H9 (cell line): ENCODE measurements at regions not wholly inside any gene's neighbourhood (a gene's known extent, or its start where the extent isn't known, plus 50 kb on each side); places are given as distances from the start of the nearest gene placed in this dataset.
"Not testable (repeated sequence)": the region's sequence is repeated elsewhere in the genome, so short reads cannot be mapped to it uniquely, and the experiment has no call there.

Source experiments
- DNase-seq: peaks from one replicate; pipeline ENCODE4 v3.0.0-alpha.2; 2017
- H2AFZ ChIP-seq: one replicate; pipeline ENCODE4 v1.6.1; 2013; ENCODE audit warnings: mild to moderate bottlenecking, low read length, control low read depth, moderate library complexity
- H2AK5ac ChIP-seq: 2 replicates; pipeline ENCODE4 v1.6.1; 2013; ENCODE audit warnings: low read length, control low read depth, mixed read lengths; ENCODE audit not compliant: insufficient read length
- H2BK120ac ChIP-seq: one replicate; pipeline ENCODE4 v1.6.1; 2013; ENCODE audit warnings: low read depth, mild to moderate bottlenecking, low read length, control low read depth, inconsistent platforms; ENCODE audit not compliant: poor library complexity, severe bottlenecking
- H2BK12ac ChIP-seq: 2 replicates; pipeline ENCODE4 v1.6.1; 2013; ENCODE audit warnings: low read length, control low read depth, mixed read lengths, low read depth; ENCODE audit not compliant: insufficient read length
- H2BK15ac ChIP-seq: 2 replicates; pipeline ENCODE4 v1.6.1; 2013; ENCODE audit warnings: low read depth, low read length, control low read depth
- H2BK20ac ChIP-seq: one replicate; pipeline ENCODE4 v1.6.1; 2013; ENCODE audit warnings: low read depth, mild to moderate bottlenecking, low read length, control low read depth, inconsistent platforms; ENCODE audit not compliant: poor library complexity, severe bottlenecking
- H2BK5ac ChIP-seq: 2 replicates; pipeline ENCODE4 v1.6.1; 2013; ENCODE audit warnings: low read length, control low read depth, mixed read lengths; ENCODE audit not compliant: insufficient read length
- H3K14ac ChIP-seq: 2 replicates; pipeline ENCODE4 v1.6.1; 2013; ENCODE audit warnings: low read length, control low read depth; ENCODE audit not compliant: insufficient read depth
- H3K18ac ChIP-seq: 2 replicates; pipeline ENCODE4 v1.6.1; 2013; ENCODE audit warnings: low read depth, mild to moderate bottlenecking, mixed read lengths, low read length, control low read depth; ENCODE audit not compliant: insufficient read length
- H3K23ac ChIP-seq: 2 replicates; pipeline ENCODE4 v1.6.1; 2013; ENCODE audit warnings: low read length, control low read depth, mixed read lengths, low read depth; ENCODE audit not compliant: insufficient read length
- H3K23me2 ChIP-seq: 2 replicates; pipeline ENCODE4 v1.6.1; 2013; ENCODE audit warnings: low read depth, mild to moderate bottlenecking, mixed read lengths, low read length, control low read depth; ENCODE audit not compliant: insufficient read length, poor library complexity, severe bottlenecking
- H3K27ac ChIP-seq: 2 replicates; pipeline ENCODE4 v1.5.1; 2013; ENCODE audit warnings: low read length, control low read depth, mixed read lengths, low read depth; ENCODE audit not compliant: insufficient read length
- H3K27me3 ChIP-seq: 2 replicates; pipeline ENCODE4 v1.6.1; 2013; ENCODE audit warnings: low read length, control low read depth, inconsistent platforms; ENCODE audit not compliant: insufficient read depth
- H3K4ac ChIP-seq: 2 replicates; pipeline ENCODE4 v1.6.1; 2013; ENCODE audit warnings: low read depth, mild to moderate bottlenecking, control low read depth, inconsistent platforms, low read length, moderate library complexity
- H3K4me1 ChIP-seq: 2 replicates; pipeline ENCODE4 v1.6.1; 2013; ENCODE audit warnings: low read length, control low read depth, inconsistent platforms; ENCODE audit not compliant: insufficient read depth
- H3K4me2 ChIP-seq: 2 replicates; pipeline ENCODE4 v1.6.1; 2013; ENCODE audit warnings: low read length, control low read depth, mixed read lengths; ENCODE audit not compliant: insufficient read length, insufficient read depth
- H3K56ac ChIP-seq: 2 replicates; pipeline ENCODE4 v1.6.1; 2013; ENCODE audit warnings: low read depth, mild to moderate bottlenecking, mixed read lengths, low read length, control low read depth; ENCODE audit not compliant: insufficient read length
- H3K79me1 ChIP-seq: 2 replicates; pipeline ENCODE4 v1.6.1; 2013; ENCODE audit warnings: low read depth, mild to moderate bottlenecking, moderate library complexity, low read length, control low read depth, inconsistent platforms; ENCODE audit not compliant: insufficient read depth, poor library complexity, severe bottlenecking
- H3K79me2 ChIP-seq: 2 replicates; pipeline ENCODE4 v1.6.1; 2013; ENCODE audit warnings: low read length, control low read depth, inconsistent platforms; ENCODE audit not compliant: insufficient read depth
- H3K9ac ChIP-seq: 2 replicates; pipeline ENCODE4 v1.6.1; 2013; ENCODE audit warnings: low read length, control low read depth, mixed read lengths; ENCODE audit not compliant: insufficient read length; ENCODE audit errors: extremely low read depth
- H3K9me3 ChIP-seq: one replicate; pipeline ENCODE4 v1.6.1; 2013; ENCODE audit warnings: low read depth, low read length, inconsistent platforms; ENCODE audit not compliant: control insufficient read depth
- H3T11ph ChIP-seq: one replicate; pipeline ENCODE4 v1.6.1; 2013; ENCODE audit warnings: mild to moderate bottlenecking, low read length, control low read depth, inconsistent platforms
- H4K20me1 ChIP-seq: one replicate; pipeline ENCODE4 v1.6.1; 2013; ENCODE audit not compliant: control insufficient read depth, insufficient read length, insufficient read depth
- H4K5ac ChIP-seq: 2 replicates; pipeline ENCODE4 v1.6.1; 2013; ENCODE audit warnings: low read depth, mild to moderate bottlenecking, mixed read lengths, low read length, control low read depth; ENCODE audit not compliant: insufficient read length
- H4K8ac ChIP-seq: replicated peaks from 2 replicates; pipeline ENCODE4 v1.6.1; 2013; ENCODE audit warnings: low read length, control low read depth, mixed read lengths, low read depth; ENCODE audit not compliant: insufficient read length
- H4K91ac ChIP-seq: 2 replicates; pipeline ENCODE4 v1.6.1; 2013; ENCODE audit warnings: low read depth, mild to moderate bottlenecking, moderate library complexity, mixed read lengths, low read length, control low read depth; ENCODE audit not compliant: insufficient read length
- H3K27ac Mint-ChIP-seq, 3 experiments: 2 replicates in 2 of 3; 3 replicates in 1 of 3; pipeline ENCODE4 v1.8.0; 2020 to 2021; ENCODE audit warnings: mixed read lengths in 3 of 3, mild to moderate bottlenecking in 1 of 3, moderate library complexity in 1 of 3
- H3K27me3 Mint-ChIP-seq: 2 replicates; pipeline ENCODE4 v1.8.0; 2021; ENCODE audit warnings: low read depth, mild to moderate bottlenecking, moderate library complexity, mixed read lengths
- H3K36me3 Mint-ChIP-seq, 3 experiments: 2 replicates in 2 of 3; 3 replicates in 1 of 3; pipeline ENCODE4 v1.8.0; 2020 to 2021; ENCODE audit warnings: low read depth in 3 of 3, mixed read lengths in 3 of 3; ENCODE audit not compliant: insufficient read depth in 1 of 3
- H3K4me1 Mint-ChIP-seq, 2 experiments: 2 replicates each; pipeline ENCODE4 v1.8.0; 2020; ENCODE audit warnings: mixed read lengths in 2 of 2
- H3K4me3 Mint-ChIP-seq, 2 experiments: 2 replicates in 1 of 2; 3 replicates in 1 of 2; pipeline ENCODE4 v1.8.0; 2020 to 2021; ENCODE audit warnings: mild to moderate bottlenecking in 2 of 2, mixed read lengths in 2 of 2, moderate library complexity in 1 of 2
- H3K9me3 Mint-ChIP-seq, 2 experiments: 2 replicates in 1 of 2; 3 replicates in 1 of 2; pipeline ENCODE4 v1.8.0; 2020; ENCODE audit warnings: mild to moderate bottlenecking in 2 of 2, mixed read lengths in 2 of 2, moderate library complexity in 1 of 2
- CTCF ChIP-seq: fragments of 200-600 bp; sonication (generic); conservative IDR thresholded peaks from 3 replicates; pipeline ENCODE4 v1.8.0; 2021; ENCODE audit warnings: antibody characterized with exemption, mild to moderate bottlenecking
- WGBS: extraction: QIAGEN DNeasy Blood & Tissue Kit; methylation state at CpG from one replicate; pipeline ENCODE4 v1.1.7; 2013; ENCODE audit warnings: missing lambda C conversion rate, low lambda C conversion rate, mixed read lengths; ENCODE audit not compliant: insufficient read length; ENCODE audit errors: extremely low coverage; 5-methylcytosine and 5-hydroxymethylcytosine counted together

- Histone ChIP-seq H3K4me1 (no peaks in the 10 kb centered on the region), H2BK5ac (no peak overlapping the region), H3K27ac (no peak overlapping the region), H3K27me3 (no peaks in the 10 kb centered on the region), H3T11ph (no peak overlapping the region), H2BK15ac (no peak overlapping the region), H2BK12ac (no peak overlapping the region), H4K20me1 (no peaks in the 10 kb centered on the region), H3K9ac (no peak overlapping the region), H3K79me1 (no peaks in the 10 kb centered on the region), H2AFZ (no peak overlapping the region), H3K9me3 (no peaks in the 10 kb centered on the region), H4K5ac (no peak overlapping the region), H3K18ac (no peak overlapping the region), H2BK20ac (no peak overlapping the region), H2AK5ac (no peak overlapping the region), H4K91ac (no peak overlapping the region), H3K23me2 (no peaks in the 10 kb centered on the region), H3K14ac (no peak overlapping the region), H3K56ac (no peak overlapping the region), H3K79me2 (no peaks in the 10 kb centered on the region), H3K4ac (no peak overlapping the region), H4K8ac (no peak overlapping the region), H3K4me2 (no peak overlapping the region), H2BK120ac (no peak overlapping the region), H3K23ac (no peak overlapping the region)
- no peak for TF ChIP-seq CTCF
- no peaks in the 10 kb centered on the region for H3K36me3 Mint-ChIP-seq
- no peak overlapping the region for H3K27ac Mint-ChIP-seq
- no peaks in the 10 kb centered on the region; a peak in 1 of 4 replicates for H3K4me1 Mint-ChIP-seq
- H3K9me3 Mint-ChIP-seq = no peaks in the 10 kb centered on the region
- no peaks in the 10 kb centered on the region for H3K27me3 Mint-ChIP-seq
- no peak overlapping the region for H3K4me3 Mint-ChIP-seq
- no peak for DNase-seq
Observed at GRCh38 chr11:89626366-89626765, 83.7 kb upstream of the TRIM77 start.

DNA sequence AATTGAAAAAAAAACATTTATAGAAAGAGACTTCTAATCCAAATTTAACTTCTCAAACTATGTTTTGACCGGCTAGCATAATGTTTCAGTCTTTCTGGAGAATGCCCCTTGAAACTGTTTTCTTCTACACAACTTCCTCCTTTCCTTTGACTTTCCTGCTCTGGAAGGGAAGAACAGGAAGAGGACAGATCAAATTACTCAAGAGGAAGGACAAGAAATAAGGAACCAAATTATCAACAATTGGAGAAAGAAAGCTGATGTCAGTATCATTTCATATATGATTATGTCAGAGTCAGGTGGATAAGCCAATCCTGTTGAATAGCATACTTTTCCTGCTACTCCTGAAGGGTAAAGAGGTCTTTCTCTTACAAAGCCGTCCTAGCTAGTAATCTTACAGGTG, 83.2 kb upstream of the TRIM77 start:
- not testable (repeated sequence) for H4K20me1 ChIP-seq, H3K4me1 ChIP-seq, H3K9me3 Mint-ChIP-seq, H3K79me2 ChIP-seq, H3K27me3 ChIP-seq, H4K8ac ChIP-seq, DNase-seq, H3K56ac ChIP-seq, H3K27ac ChIP-seq, H3K9me3 ChIP-seq, H3K79me1 ChIP-seq, H3K14ac ChIP-seq, H4K91ac ChIP-seq, H2BK20ac ChIP-seq, H2BK15ac ChIP-seq, H2BK120ac ChIP-seq, H3T11ph ChIP-seq, H2BK12ac ChIP-seq, H2AFZ ChIP-seq, H3K27ac Mint-ChIP-seq, H3K23me2 ChIP-seq, H2BK5ac ChIP-seq, H3K23ac ChIP-seq, H3K4me1 Mint-ChIP-seq, H3K9ac ChIP-seq, H3K4me2 ChIP-seq, H3K4ac ChIP-seq, H3K18ac ChIP-seq, H4K5ac ChIP-seq, H3K27me3 Mint-ChIP-seq, H3K36me3 Mint-ChIP-seq, H2AK5ac ChIP-seq, H3K4me3 Mint-ChIP-seq
- no CpG with 5 or more reads among the region's 2 CpGs for WGBS
